D721Med (cell line): ENCODE measurements at regions not wholly inside any gene's neighbourhood (a gene's known extent, or its start where the extent isn't known, plus 50 kb on each side); places are given as distances from the start of the nearest gene placed in this dataset.
"Not testable (repeated sequence)": the region's sequence is repeated elsewhere in the genome, so short reads cannot be mapped to it uniquely, and the experiment has no call there.

Experiments
- DNase-seq: peaks from one replicate; pipeline ENCODE4 v3.0.0; 2011; ENCODE audit warnings: low spot score; ENCODE audit not compliant: insufficient read length
- FAIRE-seq: peaks from 2 replicates; lab custom pipeline; 2011; peaks lifted over from hg19 to GRCh38; lab: Jason Lieb, UNC
- TF ChIP-seq, protein P1 (sequence below): IDR thresholded peaks from 2 replicates; pipeline ENCODE4 v1.5.1; 2012; ENCODE audit warnings: mild to moderate bottlenecking, control low read depth; ENCODE audit not compliant: insufficient read depth; ENCODE audit errors: missing control alignments

DNA sequence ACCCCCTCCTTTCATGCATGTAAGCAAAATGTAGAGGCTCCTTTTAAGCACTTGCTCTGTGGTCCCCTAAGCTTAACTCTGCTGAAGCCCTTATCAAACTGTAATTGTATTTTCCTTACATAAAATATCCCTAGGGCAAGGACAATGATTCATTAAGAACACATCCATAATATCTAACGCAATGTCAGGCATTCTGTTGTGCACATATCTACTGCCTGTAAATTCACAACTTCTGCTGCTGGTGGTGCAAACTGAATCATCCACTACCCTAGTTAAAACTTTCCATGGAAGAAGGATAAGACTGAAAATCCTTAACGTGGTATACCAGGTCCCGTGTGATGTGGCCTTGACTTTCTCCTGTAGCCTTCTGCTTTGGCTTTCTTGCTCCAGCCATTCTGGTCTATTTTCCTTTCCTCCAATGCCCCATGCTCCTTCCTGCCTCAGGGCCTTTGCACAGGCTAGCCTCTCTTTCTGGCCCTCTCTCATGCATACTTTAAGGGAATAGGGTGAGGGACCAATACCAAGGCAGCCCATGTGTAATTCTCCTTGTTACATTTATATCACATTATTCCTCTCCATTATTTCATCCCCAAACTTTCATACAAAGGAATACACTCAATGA is 113.6 kb upstream of the ZFP64 start:
- FAIRE-seq (no peak), DNase-seq (no peak)
- TF ChIP-seq, protein P1, sequence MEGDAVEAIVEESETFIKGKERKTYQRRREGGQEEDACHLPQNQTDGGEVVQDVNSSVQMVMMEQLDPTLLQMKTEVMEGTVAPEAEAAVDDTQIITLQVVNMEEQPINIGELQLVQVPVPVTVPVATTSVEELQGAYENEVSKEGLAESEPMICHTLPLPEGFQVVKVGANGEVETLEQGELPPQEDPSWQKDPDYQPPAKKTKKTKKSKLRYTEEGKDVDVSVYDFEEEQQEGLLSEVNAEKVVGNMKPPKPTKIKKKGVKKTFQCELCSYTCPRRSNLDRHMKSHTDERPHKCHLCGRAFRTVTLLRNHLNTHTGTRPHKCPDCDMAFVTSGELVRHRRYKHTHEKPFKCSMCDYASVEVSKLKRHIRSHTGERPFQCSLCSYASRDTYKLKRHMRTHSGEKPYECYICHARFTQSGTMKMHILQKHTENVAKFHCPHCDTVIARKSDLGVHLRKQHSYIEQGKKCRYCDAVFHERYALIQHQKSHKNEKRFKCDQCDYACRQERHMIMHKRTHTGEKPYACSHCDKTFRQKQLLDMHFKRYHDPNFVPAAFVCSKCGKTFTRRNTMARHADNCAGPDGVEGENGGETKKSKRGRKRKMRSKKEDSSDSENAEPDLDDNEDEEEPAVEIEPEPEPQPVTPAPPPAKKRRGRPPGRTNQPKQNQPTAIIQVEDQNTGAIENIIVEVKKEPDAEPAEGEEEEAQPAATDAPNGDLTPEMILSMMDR: no peak

DNA sequence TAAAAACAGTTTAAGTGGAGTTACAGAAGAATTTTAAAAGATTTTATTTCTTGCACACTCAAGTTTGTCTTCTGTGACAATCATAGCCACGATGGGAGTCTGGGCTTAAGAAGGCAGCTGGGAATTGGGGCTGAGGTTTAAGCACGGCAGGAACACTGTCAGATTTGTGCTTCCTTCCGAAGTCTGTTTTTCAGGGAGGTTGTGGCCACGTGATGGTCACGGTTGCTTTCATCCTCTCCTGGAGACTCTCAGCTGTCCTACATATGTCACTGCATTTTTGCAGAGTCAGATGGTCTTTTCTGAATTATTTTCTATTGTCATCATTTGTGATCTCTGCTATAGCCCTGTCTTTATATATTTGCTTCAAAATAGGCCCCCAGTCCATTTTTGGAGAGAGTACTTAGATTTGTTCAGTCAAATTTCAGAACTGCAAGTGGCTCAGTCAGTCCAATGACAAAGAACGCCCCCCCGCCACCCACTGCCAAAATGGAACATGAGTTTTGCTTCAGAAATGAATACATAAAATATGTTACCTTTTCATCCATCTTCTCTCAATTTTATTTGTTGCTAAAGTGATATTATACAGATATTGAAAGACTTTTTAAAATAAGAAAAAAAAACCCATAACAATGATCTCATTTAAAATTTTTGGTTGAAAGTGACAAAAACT is 111.8 kb upstream of the ZFP64 start:
- FAIRE-seq (no peak), DNase-seq (no peak)
- TF ChIP-seq, protein P1: no peak

DNA sequence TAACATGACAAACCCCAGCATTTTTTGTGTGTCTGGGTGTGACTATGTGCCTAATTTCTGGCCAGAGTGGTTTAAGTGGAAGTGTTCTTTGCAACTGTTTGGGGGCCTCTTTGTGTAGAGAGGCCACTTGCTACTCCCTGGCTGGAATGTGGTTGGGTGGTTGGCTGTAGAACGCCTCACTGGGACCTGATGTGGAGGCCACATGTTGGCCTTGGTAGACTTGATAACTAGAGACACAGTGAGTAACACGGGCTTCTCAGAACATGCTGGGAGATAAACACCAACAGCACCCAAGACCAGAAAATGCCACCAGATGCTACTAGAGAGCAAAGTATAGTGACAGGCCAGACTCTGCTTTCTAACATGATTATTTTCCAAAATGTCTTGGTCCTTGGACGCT is 111.2 kb upstream of the ZFP64 start:
- DNase-seq: no peak
- TF ChIP-seq, protein P1: no peak
- FAIRE-seq: no peak

DNA sequence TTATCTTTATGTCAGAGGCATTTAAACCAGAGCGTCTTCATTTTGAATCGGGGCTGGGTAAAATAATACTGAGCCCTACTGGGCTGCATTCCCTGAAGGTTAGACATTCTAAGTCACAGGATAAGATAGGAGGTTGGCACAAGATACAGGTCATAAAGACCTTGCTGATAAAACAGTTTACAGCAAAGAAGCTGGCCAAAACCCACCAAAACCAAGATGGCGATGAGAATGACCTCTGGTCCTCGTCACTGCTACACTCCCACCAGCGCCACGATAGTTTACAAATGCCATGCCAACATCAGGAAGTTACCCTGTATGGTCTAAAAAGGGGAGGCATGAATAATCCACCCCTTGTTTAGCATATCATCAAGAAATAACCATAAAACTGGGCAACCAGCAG is 110.5 kb upstream of the ZFP64 start:
- not testable (repeated sequence) for DNase-seq, FAIRE-seq

DNA sequence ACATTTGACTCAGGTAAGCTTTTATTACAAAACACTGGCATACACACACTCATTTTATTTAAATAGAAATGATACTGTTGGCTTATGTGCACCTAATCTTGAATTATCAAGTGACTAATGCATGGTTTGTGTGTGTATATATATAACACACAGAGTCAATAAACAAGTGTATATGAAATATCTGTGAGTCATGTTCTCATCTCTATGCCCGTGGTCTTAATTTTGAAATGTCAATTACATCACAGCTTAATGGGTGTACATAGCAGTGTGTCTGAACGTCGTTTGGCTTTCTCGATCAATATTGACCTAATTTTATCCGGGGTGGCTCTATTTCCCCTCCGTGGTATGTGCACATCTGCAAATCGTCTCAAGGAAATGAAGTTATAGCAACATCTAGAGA is 104.0 kb upstream of the ZFP64 start:
- TF ChIP-seq, protein P1: no peak
- DNase-seq (no peak), FAIRE-seq (no peak)

DNA sequence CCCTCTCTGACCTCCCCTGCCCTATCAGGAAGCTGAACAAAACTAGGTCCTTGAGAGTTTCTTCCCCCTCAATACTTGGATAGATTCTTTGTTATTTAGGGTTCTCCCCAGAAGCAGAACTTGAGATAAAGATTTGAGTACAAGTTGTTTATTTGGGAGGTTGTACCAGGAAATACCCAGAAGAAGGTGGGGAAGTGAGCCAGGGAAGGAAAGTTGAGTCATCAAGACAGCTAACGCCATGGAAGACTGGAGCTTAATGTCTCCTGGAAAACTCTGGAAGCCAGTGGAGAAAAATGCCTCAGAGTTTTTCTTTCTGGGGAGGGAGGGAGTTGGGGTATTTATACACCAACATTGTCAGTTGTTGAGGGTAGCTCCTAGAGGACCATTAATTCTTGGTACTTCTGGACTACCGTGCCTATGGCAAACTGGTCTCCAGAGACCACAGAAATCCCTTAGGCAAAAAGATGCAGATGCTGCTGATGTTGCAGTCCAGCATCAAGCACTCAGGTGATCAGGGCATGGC is 102.6 kb upstream of the ZFP64 start:
- TF ChIP-seq, protein P1: no peak
- DNase-seq (no peak), FAIRE-seq (no peak)

DNA sequence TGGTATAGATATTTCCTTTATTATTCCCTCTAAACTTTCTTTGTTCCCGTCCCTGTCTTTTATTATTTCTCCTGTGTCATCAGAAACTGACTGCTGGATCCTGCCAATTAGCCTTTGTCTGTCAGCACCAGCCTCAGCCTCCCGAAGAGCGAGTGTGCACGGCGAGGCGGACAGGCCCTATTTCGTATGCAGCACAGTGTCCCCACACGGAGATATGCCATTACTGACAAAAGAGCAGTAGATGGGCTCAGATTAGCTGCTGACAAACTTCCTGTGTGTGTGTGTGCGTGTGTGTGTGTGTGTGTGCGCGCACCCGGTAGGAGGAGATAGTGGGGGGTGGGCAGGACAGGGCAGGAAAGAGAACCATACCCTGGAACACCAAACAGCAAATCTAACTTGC is 99.5 kb upstream of the ZFP64 start:
- FAIRE-seq (no peak), DNase-seq (no peak)
- TF ChIP-seq, protein P1: no peak
